ENCODE measurements at regions not wholly inside any gene's neighbourhood (a gene's known extent, or its start where the extent isn't known, plus 50 kb on each side); places are given as distances from the start of the nearest gene placed in this dataset.

GRCh38 chr1:5622412-5622811 lies 369.8 kb downstream of the NPHP4 start:
- no peak for TF ChIP-seq CTCF (IDR thresholded peaks at IDR 0.05)
- TF ChIP-seq EZH2 (IDR thresholded peaks at IDR 0.05; ENCODE audit: borderline replicate concordance, insufficient read depth, low read depth, low read length, poor library complexity, severe bottlenecking): no peak
